Sigmoid colon (tissue), 4 donors: ENCODE measurements at regions not wholly inside any gene's neighbourhood (a gene's known extent, or its start where the extent isn't known, plus 50 kb on each side); places are given as distances from the start of the nearest gene placed in this dataset.
"Not testable (repeated sequence)": the region's sequence is repeated elsewhere in the genome, so short reads cannot be mapped to it uniquely, and the experiment has no call there.

Experiments
- CTCF ChIP-seq, 4 experiments: fragments of 450-650 bp in 3 of 4; fragments of 200-600 bp in 1 of 4; IDR thresholded peaks; one replicate each; pipeline ENCODE4 v1.5.1; 2016 to 2019; ENCODE audit warnings: antibody characterized with exemption in 4 of 4, mild to moderate bottlenecking in 3 of 4, moderate library complexity in 2 of 4
- EP300 ChIP-seq, 4 donors: sonication (generic); formaldehyde crosslinking; IDR thresholded peaks; one replicate each; pipeline ENCODE4 v1.6.1; 2017; ENCODE audit warnings: antibody characterized with exemption in 4 of 4
- POLR2A ChIP-seq, 2 donors: fragments of 450-650 bp; IDR thresholded peaks; one replicate each; pipeline ENCODE4 v1.6.1; 2016; ENCODE audit warnings: antibody characterized with exemption in 2 of 2, mild to moderate bottlenecking in 2 of 2, moderate library complexity in 2 of 2
- POLR2AphosphoS5 ChIP-seq, 4 donors: sonication (generic); formaldehyde crosslinking; IDR thresholded peaks; one replicate each; pipeline ENCODE4 v1.6.1; 2017; ENCODE audit warnings: antibody characterized with exemption in 4 of 4

- not testable (repeated sequence) for TF ChIP-seq CTCF, POLR2AphosphoS5, EP300, POLR2A (IDR thresholded peaks at IDR 0.05)
Measured at GRCh38 chr3:8176759-8177483, 324.7 kb upstream of the LMCD1 start.
